Prostate gland (tissue), 2 donors: ENCODE measurements at regions not wholly inside any gene's neighbourhood (a gene's known extent, or its start where the extent isn't known, plus 50 kb on each side); places are given as distances from the start of the nearest gene placed in this dataset.
A peak's percentile ranks its signal among the peaks of the same experiment; 100 is the strongest.

ENCODE experiments used
- DNase-seq: peaks from one replicate; pipeline ENCODE4 v3.0.0-alpha.2; 2019; ENCODE audit warnings: low spot score
- H3K27ac ChIP-seq, 2 donors: fragments of 200-600 bp; sonication (generic); 2 replicates each; pipeline ENCODE4 v1.5.1; 2017 to 2019
- H3K27me3 ChIP-seq: fragments of 200-600 bp; sonication (generic); replicated peaks from 2 replicates; pipeline ENCODE4 v1.5.1; 2019; ENCODE audit not compliant: insufficient read depth
- H3K36me3 ChIP-seq, 2 donors: fragments of 200-600 bp; sonication (generic); 1 replicate in 1 of 2; 2 replicates in 1 of 2; pipeline versions ENCODE4 v1.5.1 to v1.8.1; 2017 to 2019
- H3K4me1 ChIP-seq: fragments of 200-600 bp; sonication (generic); replicated peaks from 2 replicates; pipeline ENCODE4 v1.5.1; 2019
- H3K4me3 ChIP-seq, 2 donors: fragments of 200-600 bp; sonication (generic); 2 replicates each; pipeline ENCODE4 v1.5.1; 2017 to 2019
- H3K9me3 ChIP-seq: fragments of 200-600 bp; sonication (generic); 2 replicates; pipeline ENCODE4 v1.5.1; 2017
- CTCF ChIP-seq, 4 experiments: fragments of 200-600 bp in 2 of 4; fragments of 450-650 bp in 2 of 4; sonication (generic) in 2 of 4; IDR thresholded peaks; 1 replicate in 3 of 4; 2 replicates in 1 of 4; pipeline ENCODE4 v1.5.1; 2016 to 2019; ENCODE audit warnings: antibody characterized with exemption in 4 of 4, mild to moderate bottlenecking in 2 of 4, moderate library complexity in 2 of 4
- POLR2A ChIP-seq: fragments of 450-650 bp; IDR thresholded peaks from one replicate; pipeline ENCODE4 v1.6.1; 2016; ENCODE audit warnings: antibody characterized with exemption, mild to moderate bottlenecking
- POLR2AphosphoS5 ChIP-seq: sonication (generic); formaldehyde crosslinking; IDR thresholded peaks from one replicate; pipeline ENCODE4 v1.6.1; 2017; ENCODE audit warnings: antibody characterized with exemption
- WGBS: methylation state at CpG from one replicate; pipeline ENCODE4 v1.1.5; 2018; 5-methylcytosine and 5-hydroxymethylcytosine counted together
- intact Hi-C: fragments of 100-400 bp; cut with DNase I; formaldehyde crosslinking; loops from one replicate; pipeline ENCODE4 v1.14.2; 2022

GRCh38 chr3:66574091-66574490 is 73.3 kb upstream of the LRIG1 start:
- no peak for TF ChIP-seq CTCF (IDR thresholded peaks at IDR 0.05)
- TF ChIP-seq POLR2A: no peak
- no peak for TF ChIP-seq POLR2AphosphoS5
- no peaks in the 10 kb centered on the region for H3K4me1 ChIP-seq
- no peak overlapping the region for H3K27ac ChIP-seq
- intact Hi-C loops: no loop called here
- H3K4me3 ChIP-seq: no peak overlapping the region
- H3K27me3 ChIP-seq: no peaks in the 10 kb centered on the region
- WGBS: 96% methylated on average over 2 of the region's 2 CpGs
- DNase-seq: no peak
- H3K9me3 ChIP-seq: no peaks in the 10 kb centered on the region
- H3K36me3 ChIP-seq: no peaks in the 10 kb centered on the region

- TF ChIP-seq CTCF (IDR thresholded peaks at IDR 0.05) (no peak), POLR2AphosphoS5 (peak; percentile 80), POLR2A (no peak)
- no peak overlapping the region for H3K4me3 ChIP-seq
- H3K27ac ChIP-seq: peak overlapping the region; percentile 9 to 70
- H3K27me3 ChIP-seq: no peaks in the 10 kb centered on the region
- intact Hi-C loops: no loop called here
- peak; percentile 40 for DNase-seq
- no peaks in the 10 kb centered on the region for H3K4me1 ChIP-seq
- H3K36me3 ChIP-seq: no peaks in the 10 kb centered on the region
- H3K9me3 ChIP-seq: no peaks in the 10 kb centered on the region
- 35% methylated on average over 7 of the region's 7 CpGs for WGBS
Observed at GRCh38 chr3:66577426-66578203, 76.8 kb upstream of the LRIG1 start.

GRCh38 chr3:66581256-66581655 is 80.4 kb upstream of the LRIG1 start:
- Histone ChIP-seq H3K36me3 (no peaks in the 10 kb centered on the region), H3K4me3 (no peak overlapping the region), H3K9me3 (no peaks in the 10 kb centered on the region), H3K27me3 (no peaks in the 10 kb centered on the region), H3K4me1 (no peaks in the 10 kb centered on the region), H3K27ac (no peak overlapping the region)
- no peak for DNase-seq
- no peak for TF ChIP-seq POLR2A
- no peak for TF ChIP-seq CTCF (IDR thresholded peaks at IDR 0.05)
- no peak for TF ChIP-seq POLR2AphosphoS5
- intact Hi-C loops: no loop called here
- 77% methylated on average over 6 of the region's 6 CpGs for WGBS

GRCh38 chr3:66582721-66583423 is 82.0 kb upstream of the LRIG1 start:
- Histone ChIP-seq H3K4me1 (no peaks in the 10 kb centered on the region), H3K27ac (no peak overlapping the region), H3K36me3 (no peaks in the 10 kb centered on the region), H3K4me3 (no peak overlapping the region), H3K27me3 (no peaks in the 10 kb centered on the region), H3K9me3 (no peaks in the 10 kb centered on the region)
- TF ChIP-seq POLR2AphosphoS5 (no peak), CTCF (IDR thresholded peaks at IDR 0.05) (no peak), POLR2A (no peak)
- no peak for DNase-seq
- 90% methylated on average over 24 of the region's 24 CpGs for WGBS
- intact Hi-C loops: no loop called here
